ENCODE measurements at regions not wholly inside any gene's neighbourhood (a gene's known extent, or its start where the extent isn't known, plus 50 kb on each side); places are given as distances from the start of the nearest gene placed in this dataset.

GRCh38 chr2:156841321-156841720 is 405.1 kb downstream of the GPD2 start:
- Histone ChIP-seq H3K36me3 (ENCODE audit: insufficient read depth, low read length) (no peaks in the 10 kb centered on the region), H3K4me1 (ENCODE audit: insufficient read depth, low read length) (no peaks in the 10 kb centered on the region), H2AFZ (ENCODE audit: low read depth, low read length) (no peak overlapping the region), H3K9me3 (ENCODE audit: low read length) (no peaks in the 10 kb centered on the region), H3K4me3 (ENCODE audit: low read length) (no peak overlapping the region), H3K27me3 (ENCODE audit: insufficient read depth, low read length) (no peaks in the 10 kb centered on the region)

DNA sequence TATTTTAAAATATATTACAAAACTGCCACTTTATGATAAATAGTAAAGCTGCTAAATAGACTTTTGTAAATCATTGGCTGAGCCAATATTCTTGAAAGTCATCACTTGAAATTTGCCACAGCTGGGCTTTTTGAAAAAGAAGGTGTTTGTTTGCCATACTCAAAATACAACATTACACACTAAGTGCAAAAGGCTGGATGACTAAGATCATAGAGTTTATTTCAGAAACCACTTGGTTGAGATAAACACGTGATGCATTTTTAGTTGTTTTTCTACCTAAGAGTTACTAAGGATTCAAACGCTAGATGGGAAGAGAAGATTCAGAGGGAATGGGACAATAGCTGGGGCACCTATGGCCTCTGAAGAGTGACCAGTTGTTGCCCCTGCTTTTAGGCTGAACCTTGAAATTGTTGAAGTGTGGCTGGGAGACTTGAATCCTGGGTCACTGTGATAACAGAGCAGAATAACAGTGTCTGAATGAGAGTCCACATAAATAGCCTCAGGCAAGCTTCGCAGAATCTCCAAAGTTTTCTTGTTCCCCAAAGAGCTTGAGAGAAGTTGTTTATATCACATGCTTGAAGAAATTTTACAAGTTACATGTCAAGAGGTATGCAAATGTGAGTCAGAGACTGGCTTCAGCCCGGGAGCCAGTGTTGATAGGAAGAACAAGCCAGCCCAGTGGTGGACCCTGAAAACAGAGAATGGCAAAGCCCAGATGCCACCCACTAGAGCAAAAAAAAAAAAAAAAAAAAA is 409.8 kb downstream of the GPD2 start:
- Histone ChIP-seq H3K9me3 (ENCODE audit: low read length) (no peaks in the 10 kb centered on the region), H3K27me3 (ENCODE audit: insufficient read depth, low read length) (no peaks in the 10 kb centered on the region), H3K4me3 (ENCODE audit: low read length) (no peak overlapping the region), H2AFZ (ENCODE audit: low read depth, low read length) (no peak overlapping the region), H3K4me1 (ENCODE audit: insufficient read depth, low read length) (no peaks in the 10 kb centered on the region), H3K36me3 (ENCODE audit: insufficient read depth, low read length) (no peaks in the 10 kb centered on the region)

DNA sequence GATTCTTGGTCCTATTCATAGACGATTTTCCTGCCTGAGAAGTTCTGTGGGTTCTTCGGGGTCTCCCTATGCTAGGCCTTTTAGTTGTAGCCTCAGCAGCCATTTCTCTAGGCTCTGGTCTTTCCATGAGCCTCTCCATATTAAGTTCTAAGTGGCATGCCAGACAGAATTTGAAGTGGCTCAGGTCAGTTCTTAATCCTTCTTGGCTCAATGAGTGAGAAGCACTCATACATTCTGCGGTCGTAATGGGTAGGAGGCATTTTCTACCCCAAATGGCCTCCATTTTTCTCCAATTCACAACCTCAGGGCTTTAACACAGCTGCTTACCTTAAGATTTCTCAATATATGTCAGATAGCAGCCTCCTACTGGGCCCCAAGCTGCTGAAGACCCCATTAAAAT is 405.3 kb upstream of the GALNT5 start:
- H2AFZ ChIP-seq (ENCODE audit: low read depth, low read length), result no peak overlapping the region
- no peaks in the 10 kb centered on the region for H3K27me3 ChIP-seq (ENCODE audit: insufficient read depth, low read length)
- H3K36me3 ChIP-seq (ENCODE audit: insufficient read depth, low read length), result no peaks in the 10 kb centered on the region
- no peaks in the 10 kb centered on the region for H3K9me3 ChIP-seq (ENCODE audit: low read length)
- H3K4me1 ChIP-seq (ENCODE audit: insufficient read depth, low read length), result no peaks in the 10 kb centered on the region
- H3K4me3 ChIP-seq (ENCODE audit: low read length), result no peak overlapping the region

DNA sequence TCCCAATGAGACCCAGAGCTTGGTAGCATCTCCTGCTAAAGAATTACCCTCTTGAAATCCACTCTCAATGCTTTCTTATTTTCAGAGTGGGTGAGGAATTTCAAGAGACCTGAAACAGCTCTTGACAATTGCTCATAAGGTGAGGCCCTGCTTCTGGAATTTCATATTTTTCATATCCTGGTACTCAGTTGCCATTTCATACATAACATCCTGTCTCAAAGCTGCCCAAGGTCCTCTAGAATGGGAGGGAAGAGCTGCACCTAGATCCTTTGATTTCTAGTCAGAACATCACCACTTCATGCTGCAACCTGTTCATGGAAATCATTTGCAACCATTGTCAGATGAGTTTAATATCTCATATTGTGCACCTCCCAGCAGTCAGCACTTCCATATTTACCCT is 404.8 kb upstream of the GALNT5 start:
- H3K4me3 ChIP-seq (ENCODE audit: low read length), result no peak overlapping the region
- no peak overlapping the region for H2AFZ ChIP-seq (ENCODE audit: low read depth, low read length)
- H3K36me3 ChIP-seq (ENCODE audit: insufficient read depth, low read length), result no peaks in the 10 kb centered on the region
- H3K27me3 ChIP-seq (ENCODE audit: insufficient read depth, low read length), result no peaks in the 10 kb centered on the region
- H3K4me1 ChIP-seq (ENCODE audit: insufficient read depth, low read length), result no peaks in the 10 kb centered on the region
- H3K9me3 ChIP-seq (ENCODE audit: low read length), result no peaks in the 10 kb centered on the region

GRCh38 chr2:156864325-156864724 is 393.2 kb upstream of the GALNT5 start:
- Histone ChIP-seq H3K27me3 (ENCODE audit: insufficient read depth, low read length) (no peaks in the 10 kb centered on the region), H3K36me3 (ENCODE audit: insufficient read depth, low read length) (no peaks in the 10 kb centered on the region), H2AFZ (ENCODE audit: low read depth, low read length) (no peak overlapping the region), H3K9me3 (ENCODE audit: low read length) (no peaks in the 10 kb centered on the region), H3K4me3 (ENCODE audit: low read length) (no peak overlapping the region), H3K4me1 (ENCODE audit: insufficient read depth, low read length) (no peaks in the 10 kb centered on the region)

- Histone ChIP-seq H3K36me3 (ENCODE audit: insufficient read depth, low read length) (no peaks in the 10 kb centered on the region), H3K4me1 (ENCODE audit: insufficient read depth, low read length) (no peaks in the 10 kb centered on the region), H3K27me3 (ENCODE audit: insufficient read depth, low read length) (no peaks in the 10 kb centered on the region), H3K9me3 (ENCODE audit: low read length) (no peaks in the 10 kb centered on the region), H2AFZ (ENCODE audit: low read depth, low read length) (no peak overlapping the region), H3K4me3 (ENCODE audit: low read length) (no peak overlapping the region)
These were observed 392.8 kb upstream of the GALNT5 start for GRCh38 chr2:156864753-156865152.

GRCh38 chr2:156867201-156867600 is 390.3 kb upstream of the GALNT5 start:
- H3K27me3 ChIP-seq (ENCODE audit: insufficient read depth, low read length), result no peaks in the 10 kb centered on the region
- no peaks in the 10 kb centered on the region for H3K36me3 ChIP-seq (ENCODE audit: insufficient read depth, low read length)
- H3K4me3 ChIP-seq (ENCODE audit: low read length), result no peak overlapping the region
- no peak overlapping the region for H2AFZ ChIP-seq (ENCODE audit: low read depth, low read length)
- H3K4me1 ChIP-seq (ENCODE audit: insufficient read depth, low read length), result no peaks in the 10 kb centered on the region
- H3K9me3 ChIP-seq (ENCODE audit: low read length), result no peaks in the 10 kb centered on the region

DNA sequence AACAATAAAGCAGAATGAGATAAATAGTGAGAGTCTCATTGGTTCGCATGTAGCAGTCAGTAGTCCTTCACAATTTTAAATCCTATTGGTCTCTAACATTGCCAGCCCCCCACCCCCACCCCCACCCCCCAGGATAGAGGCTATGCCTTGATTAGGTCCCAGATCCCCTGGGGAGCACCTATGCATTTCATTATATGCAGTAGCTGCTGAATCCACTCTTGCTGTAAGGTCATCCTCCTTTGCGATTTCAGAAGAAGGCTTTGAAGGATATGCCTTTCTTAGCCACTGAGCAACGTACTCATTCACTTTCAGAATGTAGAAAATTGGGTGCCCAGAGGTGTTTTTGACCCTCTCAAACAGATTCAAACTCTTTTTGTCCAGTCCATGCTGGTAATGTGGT is 382.8 kb upstream of the GALNT5 start:
- Histone ChIP-seq H3K9me3 (ENCODE audit: low read length) (no peaks in the 10 kb centered on the region), H3K36me3 (ENCODE audit: insufficient read depth, low read length) (no peaks in the 10 kb centered on the region), H3K27me3 (ENCODE audit: insufficient read depth, low read length) (no peaks in the 10 kb centered on the region), H3K4me3 (ENCODE audit: low read length) (no peak overlapping the region), H3K4me1 (ENCODE audit: insufficient read depth, low read length) (no peaks in the 10 kb centered on the region), H2AFZ (ENCODE audit: low read depth, low read length) (no peak overlapping the region)

GRCh38 chr2:156883804-156884203 is 373.7 kb upstream of the GALNT5 start:
- Histone ChIP-seq H3K4me3 (ENCODE audit: low read length) (no peak overlapping the region), H3K4me1 (ENCODE audit: insufficient read depth, low read length) (no peaks in the 10 kb centered on the region), H3K36me3 (ENCODE audit: insufficient read depth, low read length) (no peaks in the 10 kb centered on the region), H3K9me3 (ENCODE audit: low read length) (no peaks in the 10 kb centered on the region), H2AFZ (ENCODE audit: low read depth, low read length) (no peak overlapping the region), H3K27me3 (ENCODE audit: insufficient read depth, low read length) (no peaks in the 10 kb centered on the region)

DNA sequence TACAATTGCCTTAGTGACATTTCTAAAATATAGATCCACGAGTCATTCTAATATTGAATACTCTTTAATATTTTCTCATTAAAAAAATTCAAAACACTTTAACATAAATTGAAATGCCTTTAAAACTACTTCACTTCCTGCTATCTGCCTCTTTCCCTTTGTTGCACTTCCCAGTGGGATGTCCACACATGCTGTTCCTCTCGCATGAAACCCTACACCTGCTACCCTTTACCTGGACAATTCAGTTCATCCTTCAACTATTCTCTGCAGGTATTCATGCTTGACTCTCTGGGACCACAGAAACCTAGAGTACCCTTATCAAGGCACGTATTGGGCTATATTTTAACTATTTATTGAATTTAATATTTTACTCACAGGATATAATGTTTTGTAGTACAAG is 373.3 kb upstream of the GALNT5 start:
- Histone ChIP-seq H2AFZ (ENCODE audit: low read depth, low read length) (no peak overlapping the region), H3K9me3 (ENCODE audit: low read length) (no peaks in the 10 kb centered on the region), H3K27me3 (ENCODE audit: insufficient read depth, low read length) (no peaks in the 10 kb centered on the region)

GRCh38 chr2:156890529-156891148 is 366.9 kb upstream of the GALNT5 start:
- Histone ChIP-seq H3K4me3 (ENCODE audit: low read length) (no peak overlapping the region), H3K9me3 (ENCODE audit: low read length) (no peaks in the 10 kb centered on the region), H3K27me3 (ENCODE audit: insufficient read depth, low read length) (peaks cover 2% of the 10 kb centered on the region), H3K36me3 (ENCODE audit: insufficient read depth, low read length) (no peaks in the 10 kb centered on the region), H2AFZ (ENCODE audit: low read depth, low read length) (no peak overlapping the region), H3K4me1 (ENCODE audit: insufficient read depth, low read length) (peaks cover 14% of the 10 kb centered on the region)

More for the DNA sequence above, 373.3 kb upstream of the GALNT5 start:
- Histone ChIP-seq H3K36me3 (ENCODE audit: insufficient read depth, low read length) (no peaks in the 10 kb centered on the region), H3K4me3 (ENCODE audit: low read length) (no peak overlapping the region), H3K4me1 (ENCODE audit: insufficient read depth, low read length) (no peaks in the 10 kb centered on the region)

DNA sequence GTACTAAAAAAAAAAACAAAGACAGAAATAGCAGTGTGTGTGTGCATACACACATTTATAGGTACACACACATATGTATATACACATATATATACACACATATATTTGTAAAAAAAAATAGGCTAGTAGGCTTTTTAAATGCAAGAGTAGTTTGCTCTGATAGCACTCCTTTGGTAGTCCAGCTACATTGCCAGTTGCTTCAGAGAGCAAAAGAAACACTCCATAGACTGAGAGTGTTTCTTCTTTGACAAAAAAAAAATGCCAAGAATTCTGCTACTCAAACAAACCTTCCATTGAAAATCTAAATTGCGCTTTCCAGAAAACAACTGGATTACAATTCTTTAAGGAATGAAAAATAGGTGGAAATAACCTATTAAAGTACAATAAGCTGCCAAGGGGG is 365.9 kb upstream of the GALNT5 start:
- no peaks in the 10 kb centered on the region for H3K9me3 ChIP-seq (ENCODE audit: low read length)
- peaks cover 14% of the 10 kb centered on the region for H3K4me1 ChIP-seq (ENCODE audit: insufficient read depth, low read length)
- H2AFZ ChIP-seq (ENCODE audit: low read depth, low read length), result no peak overlapping the region
- no peaks in the 10 kb centered on the region for H3K36me3 ChIP-seq (ENCODE audit: insufficient read depth, low read length)
- H3K27me3 ChIP-seq (ENCODE audit: insufficient read depth, low read length), result peaks cover 2% of the 10 kb centered on the region
- H3K4me3 ChIP-seq (ENCODE audit: low read length), result no peak overlapping the region

- peak overlapping the region; percentile 39 for H2AFZ ChIP-seq (ENCODE audit: low read depth, low read length)
- peak overlapping the region; percentile 35 for H3K4me3 ChIP-seq (ENCODE audit: low read length)
- H3K36me3 ChIP-seq (ENCODE audit: insufficient read depth, low read length), result no peaks in the 10 kb centered on the region
- H3K4me1 ChIP-seq (ENCODE audit: insufficient read depth, low read length), result peaks cover 14% of the 10 kb centered on the region
- peaks cover 2% of the 10 kb centered on the region for H3K27me3 ChIP-seq (ENCODE audit: insufficient read depth, low read length)
- H3K9me3 ChIP-seq (ENCODE audit: low read length), result no peaks in the 10 kb centered on the region
These were observed 364.8 kb upstream of the GALNT5 start for GRCh38 chr2:156892467-156893281.

Measured in neuron (in vitro differentiated cells).